Breast epithelium (tissue), 3 donors: ENCODE measurements at regions not wholly inside any gene's neighbourhood (a gene's known extent, or its start where the extent isn't known, plus 50 kb on each side); places are given as distances from the start of the nearest gene placed in this dataset.

Experiments used
- CTCF ChIP-seq, 3 donors: fragments of 450-650 bp; IDR thresholded peaks; one replicate each; pipeline ENCODE4 v1.5.1; 2016 to 2017; ENCODE audit warnings: antibody characterized with exemption in 3 of 3, mild to moderate bottlenecking in 3 of 3, moderate library complexity in 3 of 3
- POLR2AphosphoS5 ChIP-seq, 3 donors: sonication (generic); formaldehyde crosslinking; IDR thresholded peaks; one replicate each; pipeline ENCODE4 v1.6.1; 2017; ENCODE audit warnings: antibody characterized with exemption in 3 of 3

- TF ChIP-seq CTCF (IDR thresholded peaks at IDR 0.05) (no peak), POLR2AphosphoS5 (IDR thresholded peaks at IDR 0.05) (no peak)
These were observed 647.0 kb downstream of the EFNA5 start for GRCh38 chr5:107023732-107024131.
